K562 (cell line): ENCODE measurements at regions not wholly inside any gene's neighbourhood (a gene's known extent, or its start where the extent isn't known, plus 50 kb on each side); places are given as distances from the start of the nearest gene placed in this dataset.

Experiments
- ATAC-seq: fragments of 200-7000 bp; cut with Tn5 transposase; 3 replicates; pipeline ENCODE4 v1.9.1; 2020; ENCODE audit warnings: moderate library complexity
- BruUV-seq: library from RNA; stranded (reverse); fragments of 400-500 nt; replicated peaks from 2 replicates; lab custom pipeline; 2021; lab: Mats Ljungman, UMichigan
- CTCF ChIA-PET: fragments of 300-600 bp; formaldehyde crosslinking; extraction: SDS; loops from one replicate; lab custom pipeline; 2021; ENCODE audit warnings: low intra/inter-chr PET ratio; lab: Yijun Ruan, JAX
- POLR2A ChIA-PET: fragments of 300-600, 350-650 bp; sonication (Branson Sonifier 250); formaldehyde crosslinking; extraction: SDS; loops from one replicate; lab custom pipeline; 2021; ENCODE audit warnings: antibody characterized with exemption, inconsistent platforms; lab: Yijun Ruan, JAX
- DNase-seq, 4 experiments: peaks; one replicate each; pipeline versions ENCODE4 v3.0.0 to v3.0.0-alpha.2; 2011 to 2018; ENCODE audit warnings: low spot score in 3 of 4, mixed read lengths in 3 of 4; ENCODE audit errors: extremely low read depth in 1 of 4
- FAIRE-seq: peaks from 2 replicates; lab custom pipeline; 2011; peaks lifted over from hg19 to GRCh38; lab: Jason Lieb, UNC
- H2AFZ ChIP-seq: 2 replicates; pipeline ENCODE4 v1.6.0; 2011; ENCODE audit warnings: low read depth, low read length, control low read depth, inconsistent platforms
- H3K27ac ChIP-seq: fragments of 200-600 bp; 3 replicates; pipeline ENCODE4 v1.8.0; 2011; ENCODE audit warnings: low read depth, mild to moderate bottlenecking, control low read depth, inconsistent platforms, low read length, moderate library complexity, mixed read lengths; ENCODE audit errors: extremely low read depth
- H3K27me3 ChIP-seq, 2 experiments: fragments of 300-600 bp in 1 of 2; 2 replicates in 1 of 2; 3 replicates in 1 of 2; pipeline versions ENCODE4 v1.6.0 to v1.8.0; 2011; ENCODE audit warnings: inconsistent platforms in 2 of 2, low read length in 2 of 2, mild to moderate bottlenecking in 1 of 2, mixed read lengths in 1 of 2, moderate library complexity in 1 of 2; ENCODE audit not compliant: control insufficient read depth in 2 of 2, insufficient read depth in 2 of 2
- H3K36me3 ChIP-seq: fragments of 300-600 bp; 3 replicates; pipeline ENCODE4 v1.8.0; 2011; ENCODE audit warnings: mild to moderate bottlenecking, low read length, inconsistent platforms; ENCODE audit not compliant: control insufficient read depth, insufficient read depth
- H3K4me1 ChIP-seq, 2 experiments: fragments of 200-600 bp in 1 of 2; replicated peaks in 1 of 2; 2 replicates in 1 of 2; 3 replicates in 1 of 2; pipeline versions ENCODE4 v1.5.1 to v1.8.0; 2011; ENCODE audit warnings: inconsistent platforms in 2 of 2, low read length in 2 of 2, mild to moderate bottlenecking in 1 of 2, mixed read lengths in 1 of 2, moderate library complexity in 1 of 2; ENCODE audit not compliant: control insufficient read depth in 2 of 2, insufficient read depth in 2 of 2
- H3K4me2 ChIP-seq: 2 replicates; pipeline ENCODE4 v1.6.1; 2011; ENCODE audit warnings: low read length, control low read depth, inconsistent platforms, mixed read lengths; ENCODE audit not compliant: insufficient read depth
- H3K4me3 ChIP-seq: fragments of 200-600 bp; sonication (generic), shearing (Covaris generic); 2 replicates; pipeline ENCODE4 v1.5.1; 2016; ENCODE audit warnings: control low read depth, inconsistent platforms
- H3K79me2 ChIP-seq: fragments of 200-600 bp; 3 replicates; pipeline ENCODE4 v1.8.0; 2011; ENCODE audit warnings: low read length, inconsistent platforms; ENCODE audit not compliant: control insufficient read depth, insufficient read depth
- H3K9ac ChIP-seq, 2 experiments: 2 replicates each; pipeline versions ENCODE4 v1.6.0 to v1.6.1; 2011; ENCODE audit warnings: low read depth in 2 of 2, low read length in 2 of 2, control low read depth in 1 of 2, inconsistent platforms in 1 of 2, mild to moderate bottlenecking in 1 of 2, mixed read lengths in 1 of 2; ENCODE audit not compliant: insufficient read depth in 1 of 2
- H3K9me1 ChIP-seq: one replicate; pipeline ENCODE4 v1.6.0; 2011; ENCODE audit warnings: inconsistent platforms, mild to moderate bottlenecking, low read length, moderate library complexity; ENCODE audit not compliant: control insufficient read depth, insufficient read depth
- H3K9me3 ChIP-seq: replicated peaks from 2 replicates; pipeline ENCODE4 v1.5.1; 2011; ENCODE audit warnings: low read depth, low read length, inconsistent platforms; ENCODE audit not compliant: control insufficient read depth, insufficient read depth
- H4K20me1 ChIP-seq: replicated peaks from 2 replicates; pipeline ENCODE4 v1.6.1; 2011; ENCODE audit warnings: low read length, inconsistent platforms, mixed read lengths; ENCODE audit not compliant: control insufficient read depth, insufficient read depth
- MEF2D ChIP-seq: conservative IDR thresholded peaks from 2 replicates; pipeline ENCODE4 v1.6.1; 2016; ENCODE audit warnings: low read depth, missing genetic modification characterization, missing compliant biosample characterization
- NCOA4 ChIP-seq: fragments of 450-650 bp; IDR thresholded peaks from 2 replicates; pipeline ENCODE4 v1.6.1; 2018; ENCODE audit warnings: mild to moderate bottlenecking; ENCODE audit not compliant: partially characterized antibody
- NR2F6 ChIP-seq: fragments of 450-650 bp; formaldehyde crosslinking; IDR thresholded peaks from 2 replicates; pipeline ENCODE4 v1.4.0; 2020; ENCODE audit warnings: mild to moderate bottlenecking
- RBM22 ChIP-seq: fragments of 200-400 bp; formaldehyde crosslinking; IDR thresholded peaks from 2 replicates; pipeline ENCODE4 v1.6.1; 2018; ENCODE audit warnings: low read length, low read depth; ENCODE audit not compliant: poor library complexity, severe bottlenecking
- SMARCE1 ChIP-seq: fragments of 450-650 bp; IDR thresholded peaks from 2 replicates; pipeline ENCODE4 v1.7.1; 2016; ENCODE audit warnings: mild to moderate bottlenecking
- SNIP1 ChIP-seq: fragments of 450-650 bp; IDR thresholded peaks from 2 replicates; pipeline ENCODE4 v1.7.1; 2017; ENCODE audit warnings: low read depth, mild to moderate bottlenecking
- ZNF146 ChIP-seq: IDR thresholded peaks from one replicate; pipeline ENCODE4 v1.6.1; 2018; ENCODE audit warnings: missing compliant biosample characterization; ENCODE audit not compliant: unreplicated experiment
- ZNF324 ChIP-seq: fragments of 250-450 bp; sonication (Bioruptor Pico); IDR thresholded peaks from 2 replicates; pipeline ENCODE4 v1.4.0; 2020; ENCODE audit warnings: mild to moderate bottlenecking
- ZNF511 ChIP-seq: sonication (generic); formaldehyde crosslinking; IDR thresholded peaks from 2 replicates; pipeline ENCODE4 v1.8.0; 2022; ENCODE audit warnings: mild to moderate bottlenecking, missing genetic modification reagents
- ZNF551 ChIP-seq: fragments of 250-450 bp; sonication (Bioruptor Pico); IDR thresholded peaks from 2 replicates; pipeline ENCODE4 v1.5.0; 2021; ENCODE audit warnings: mild to moderate bottlenecking, moderate library complexity
- ZNF76 ChIP-seq: fragments of 250-450 bp; sonication (Bioruptor Pico); IDR thresholded peaks from 2 replicates; pipeline ENCODE4 v1.4.0; 2020; ENCODE audit warnings: mild to moderate bottlenecking, moderate library complexity, borderline replicate concordance
- ZNF780A ChIP-seq: fragments of 250-450 bp; sonication (Bioruptor Pico); IDR thresholded peaks from 2 replicates; pipeline ENCODE4 v1.5.0; 2021; ENCODE audit warnings: mild to moderate bottlenecking
- WGBS: fragments of 100-300 bp; shearing (Covaris generic); methylation state at CpG from one replicate; pipeline ENCODE4 v1.1.6; 2016; ENCODE audit warnings: low coverage, mixed read lengths; ENCODE audit not compliant: insufficient coverage; ENCODE audit errors: missing lambda C conversion rate; 5-methylcytosine and 5-hydroxymethylcytosine counted together
- in situ Hi-C: fragments of 300-500 bp; cut with MboI; formaldehyde crosslinking; loops from 4 replicates; pipeline ENCODE4 v1.15.0; 2018; ENCODE audit warnings: inconsistent platforms, mixed read lengths
- intact Hi-C: fragments of 100-400 bp; cut with micrococcal nuclease; formaldehyde crosslinking; loops from 2 replicates; pipeline ENCODE4 v1.14.2; 2022
- TF ChIP-seq, protein P1 (sequence below), 2 experiments: fragments of 450-650 bp in 1 of 2; sonication (generic) in 1 of 2; formaldehyde crosslinking in 1 of 2; IDR thresholded peaks; 2 replicates each; pipeline versions ENCODE4 v1.7.1 to v1.9.0; 2016 to 2022; ENCODE audit warnings: inconsistent platforms in 1 of 2, mild to moderate bottlenecking in 1 of 2, missing genetic modification reagents in 1 of 2

- CTCF ChIA-PET, result no interaction called here
Observed at GRCh38 chr4:18698119-18698883, 676.7 kb upstream of the LCORL start.

More at GRCh38 chr4:18698119-18698883, 676.7 kb upstream of the LCORL start:
- Histone ChIP-seq H3K36me3 (no peaks in the 10 kb centered on the region), H3K4me3 (no peak overlapping the region), H4K20me1 (no peaks in the 10 kb centered on the region), H3K27me3 (no peaks in the 10 kb centered on the region), H2AFZ (no peak overlapping the region), H3K4me2 (no peak overlapping the region), H3K4me1 (no peaks in the 10 kb centered on the region), H3K9ac (no peak overlapping the region), H3K27ac (no peak overlapping the region), H3K9me1 (no peaks in the 10 kb centered on the region), H3K79me2 (no peaks in the 10 kb centered on the region)
- 0% methylated on average over 10 of the region's 10 CpGs for WGBS
- intact Hi-C loops, result no loop called here
- BruUV-seq, result no TSS peak
- FAIRE-seq, result no peak
- no peak for DNase-seq
- ATAC-seq, result no peak
- in situ Hi-C loops, result loop anchor here (25.0 kb wide), 1 partner anchor 1989 kb away; no protein-coding TSS in a partner anchor
- no peak for TF ChIP-seq ZNF146
- no peak for TF ChIP-seq RBM22
- no peak for TF ChIP-seq ZNF511 (CRISPR knock-in tag)
- TF ChIP-seq MEF2D (tag), result no peak
- TF ChIP-seq, protein P1, sequence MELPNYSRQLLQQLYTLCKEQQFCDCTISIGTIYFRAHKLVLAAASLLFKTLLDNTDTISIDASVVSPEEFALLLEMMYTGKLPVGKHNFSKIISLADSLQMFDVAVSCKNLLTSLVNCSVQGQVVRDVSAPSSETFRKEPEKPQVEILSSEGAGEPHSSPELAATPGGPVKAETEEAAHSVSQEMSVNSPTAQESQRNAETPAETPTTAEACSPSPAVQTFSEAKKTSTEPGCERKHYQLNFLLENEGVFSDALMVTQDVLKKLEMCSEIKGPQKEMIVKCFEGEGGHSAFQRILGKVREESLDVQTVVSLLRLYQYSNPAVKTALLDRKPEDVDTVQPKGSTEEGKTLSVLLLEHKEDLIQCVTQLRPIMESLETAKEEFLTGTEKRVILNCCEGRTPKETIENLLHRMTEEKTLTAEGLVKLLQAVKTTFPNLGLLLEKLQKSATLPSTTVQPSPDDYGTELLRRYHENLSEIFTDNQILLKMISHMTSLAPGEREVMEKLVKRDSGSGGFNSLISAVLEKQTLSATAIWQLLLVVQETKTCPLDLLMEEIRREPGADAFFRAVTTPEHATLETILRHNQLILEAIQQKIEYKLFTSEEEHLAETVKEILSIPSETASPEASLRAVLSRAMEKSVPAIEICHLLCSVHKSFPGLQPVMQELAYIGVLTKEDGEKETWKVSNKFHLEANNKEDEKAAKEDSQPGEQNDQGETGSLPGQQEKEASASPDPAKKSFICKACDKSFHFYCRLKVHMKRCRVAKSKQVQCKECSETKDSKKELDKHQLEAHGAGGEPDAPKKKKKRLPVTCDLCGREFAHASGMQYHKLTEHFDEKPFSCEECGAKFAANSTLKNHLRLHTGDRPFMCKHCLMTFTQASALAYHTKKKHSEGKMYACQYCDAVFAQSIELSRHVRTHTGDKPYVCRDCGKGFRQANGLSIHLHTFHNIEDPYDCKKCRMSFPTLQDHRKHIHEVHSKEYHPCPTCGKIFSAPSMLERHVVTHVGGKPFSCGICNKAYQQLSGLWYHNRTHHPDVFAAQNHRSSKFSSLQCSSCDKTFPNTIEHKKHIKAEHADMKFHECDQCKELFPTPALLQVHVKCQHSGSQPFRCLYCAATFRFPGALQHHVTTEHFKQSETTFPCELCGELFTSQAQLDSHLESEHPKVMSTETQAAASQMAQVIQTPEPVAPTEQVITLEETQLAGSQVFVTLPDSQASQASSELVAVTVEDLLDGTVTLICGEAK (IDR thresholded peaks at IDR 0.05), result no peak
- TF ChIP-seq, protein P1 (CRISPR knock-in tag; IDR thresholded peaks at IDR 0.05), result no peak
- no peak for TF ChIP-seq NR2F6
- TF ChIP-seq ZNF551 (CRISPR knock-in tag), result no peak
- no peak for TF ChIP-seq SNIP1
- no peak for TF ChIP-seq ZNF780A (CRISPR knock-in tag)
- TF ChIP-seq SMARCE1, result no peak
- TF ChIP-seq ZNF76, result no peak
- no peak for TF ChIP-seq ZNF324 (CRISPR knock-in tag)
- TF ChIP-seq NCOA4, result no peak
- TF ChIP-seq, all 486 proteins: peak for 0
- POLR2A ChIA-PET, result no interaction called here
- no peaks in the 10 kb centered on the region; the same call in 1 of the 2 replicates for H3K9me3 ChIP-seq
